HT1080 (cell line): ENCODE measurements at regions not wholly inside any gene's neighbourhood (a gene's known extent, or its start where the extent isn't known, plus 50 kb on each side); places are given as distances from the start of the nearest gene placed in this dataset.
A peak's percentile ranks its signal among the peaks of the same experiment; 100 is the strongest.

ENCODE experiments used
- DNase-seq: peaks from one replicate; pipeline ENCODE4 v3.0.0-alpha.2; 2015; ENCODE audit warnings: low read depth

GRCh38 chrX:107502316-107502715, 52.9 kb downstream of the FRMPD3 start:
- no peak for DNase-seq

DNA sequence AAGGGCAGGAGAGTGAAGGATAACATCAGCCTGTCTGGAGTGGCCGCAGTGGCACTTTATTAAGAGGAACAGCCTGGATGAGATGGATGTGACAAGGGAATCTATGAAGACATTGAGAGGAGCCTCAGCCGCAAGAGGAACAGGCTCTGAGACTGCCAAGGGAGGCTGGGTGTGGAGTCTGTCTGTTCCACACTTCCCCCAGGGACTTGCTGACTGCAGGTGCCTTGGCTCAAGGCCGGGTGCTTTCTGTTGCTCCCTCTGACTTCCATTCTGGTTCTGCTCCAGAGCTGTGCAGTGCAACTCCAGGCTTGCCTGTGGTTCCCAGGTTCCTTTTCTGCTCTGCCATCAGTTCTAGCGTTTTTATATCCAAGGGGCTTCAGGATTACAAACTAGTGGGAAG, 54.6 kb downstream of the FRMPD3 start:
- no peak for DNase-seq

DNA sequence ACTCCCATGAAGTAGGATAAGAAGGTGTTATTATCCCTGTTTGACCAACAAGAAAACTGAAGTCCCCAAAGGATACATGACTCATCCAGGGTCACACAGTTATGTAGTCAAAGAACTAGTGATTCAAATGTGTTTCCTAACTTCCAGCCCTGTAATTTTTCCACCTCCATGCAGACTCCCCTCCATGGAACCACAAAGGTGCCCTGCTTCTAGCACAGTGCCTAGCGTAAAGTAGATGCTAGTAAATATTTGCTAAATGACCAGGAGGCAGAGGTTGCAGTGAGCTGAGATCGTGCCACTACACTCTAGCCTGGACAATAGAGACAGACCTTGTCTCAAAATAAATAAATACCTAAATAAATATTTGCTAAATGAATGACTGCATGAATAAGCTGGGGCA, 55.8 kb downstream of the FRMPD3 start:
- no peak for DNase-seq

- no peak for DNase-seq
Observed at GRCh38 chrX:107506596-107507031, 57.2 kb downstream of the FRMPD3 start.

DNA sequence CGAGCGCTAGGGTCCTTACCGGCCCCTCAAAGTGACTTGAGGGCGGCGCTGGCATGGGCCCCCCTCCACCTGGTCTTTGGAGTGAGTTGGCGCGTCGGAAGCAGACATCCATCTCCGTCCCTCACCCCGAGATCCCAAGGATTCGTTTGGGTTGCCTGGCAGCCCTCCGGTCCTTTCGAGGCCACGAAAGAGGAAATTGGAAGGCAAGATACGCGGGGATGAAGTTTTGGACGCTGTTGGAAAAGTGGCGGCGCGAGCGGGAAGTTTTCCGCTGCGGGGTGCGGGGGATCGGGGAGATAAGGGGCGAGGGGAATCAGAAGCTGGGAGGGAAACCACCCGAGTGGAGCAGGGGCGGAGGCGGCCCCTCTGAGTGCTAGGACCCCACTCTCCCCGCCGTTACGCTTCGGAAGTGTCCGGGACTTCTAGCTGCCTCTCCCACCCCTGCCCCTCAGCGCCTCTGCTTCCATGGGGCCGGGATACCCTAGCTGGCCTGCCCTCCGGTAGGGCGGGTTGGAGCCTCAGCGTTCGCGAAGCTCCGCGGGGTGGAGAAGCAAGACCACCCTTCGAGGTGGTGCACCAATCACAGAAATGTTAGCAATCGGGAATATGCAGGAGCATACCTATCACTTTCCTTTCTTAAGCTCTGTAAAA, 57.8 kb downstream of the FRMPD3 start:
- no peak for DNase-seq

- no peak for DNase-seq
Observed at GRCh38 chrX:107507744-107508117, 58.3 kb downstream of the FRMPD3 start.

GRCh38 chrX:107508925-107509324, 59.5 kb downstream of the FRMPD3 start:
- no peak for DNase-seq

- no peak for DNase-seq
Observed at GRCh38 chrX:107514944-107515343, 65.5 kb downstream of the FRMPD3 start.

- DNase-seq, result no peak
Observed at GRCh38 chrX:107521877-107522586, 72.6 kb downstream of the FRMPD3 start.

GRCh38 chrX:107522901-107523300, 73.4 kb downstream of the FRMPD3 start:
- no peak for DNase-seq

GRCh38 chrX:107526141-107526540, 76.7 kb downstream of the FRMPD3 start:
- no peak for DNase-seq

GRCh38 chrX:107530141-107530540, 80.7 kb downstream of the FRMPD3 start:
- no peak for DNase-seq

GRCh38 chrX:107537815-107538214, 88.4 kb downstream of the FRMPD3 start:
- peak; percentile 13 for DNase-seq

GRCh38 chrX:107541244-107541643, 87.1 kb upstream of the PRPS1 start:
- no peak for DNase-seq

- DNase-seq, result no peak
Observed at GRCh38 chrX:107542040-107542439, 86.3 kb upstream of the PRPS1 start.

DNA sequence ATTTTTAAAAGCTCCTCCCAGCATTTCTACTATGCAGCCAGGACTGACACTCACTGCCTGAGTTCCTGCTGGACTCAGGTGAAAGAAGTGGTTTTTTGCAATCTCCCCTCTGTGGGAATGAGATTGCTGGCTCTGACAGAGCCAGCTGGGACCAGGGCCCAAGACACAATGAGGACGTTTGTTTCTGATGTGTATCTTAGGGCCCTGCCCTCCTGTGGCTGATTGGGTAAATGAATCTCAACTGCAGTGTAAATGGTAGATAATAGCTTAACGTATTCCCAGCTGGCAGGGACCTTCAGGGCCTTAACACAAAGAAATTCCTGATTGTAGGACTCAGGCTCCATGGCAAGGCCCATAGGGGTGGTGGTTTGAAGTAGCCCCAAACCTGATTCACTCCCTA, 85.8 kb upstream of the PRPS1 start:
- DNase-seq, result peak; percentile 18

- DNase-seq, result no peak
Observed at GRCh38 chrX:107547621-107548020, 80.7 kb upstream of the PRPS1 start.

GRCh38 chrX:107548775-107549174, 79.5 kb upstream of the PRPS1 start:
- DNase-seq, result no peak

- no peak for DNase-seq
Observed at GRCh38 chrX:107549504-107549903, 78.8 kb upstream of the PRPS1 start.

DNA sequence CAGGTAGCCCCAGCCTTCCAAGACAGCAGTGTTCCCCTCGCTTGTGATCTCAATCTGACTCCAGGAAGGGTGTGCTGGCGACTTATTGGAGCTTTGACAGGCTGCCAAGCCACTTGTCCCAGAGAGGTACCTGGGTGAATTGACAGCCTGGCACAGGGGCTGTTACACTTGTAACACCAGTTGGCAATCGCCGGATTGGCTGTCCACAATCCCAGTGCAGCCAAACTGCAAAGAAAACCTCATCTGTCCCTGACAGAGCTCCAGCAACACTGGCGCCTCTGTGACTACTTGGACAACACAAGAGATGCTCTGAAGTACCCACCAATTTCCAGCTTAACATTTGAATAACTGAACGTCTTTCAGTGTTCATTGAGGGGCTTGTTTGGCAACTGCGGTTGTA, 76.8 kb upstream of the PRPS1 start:
- DNase-seq, result no peak

- no peak for DNase-seq
Observed at GRCh38 chrX:107552930-107553329, 75.4 kb upstream of the PRPS1 start.

DNA sequence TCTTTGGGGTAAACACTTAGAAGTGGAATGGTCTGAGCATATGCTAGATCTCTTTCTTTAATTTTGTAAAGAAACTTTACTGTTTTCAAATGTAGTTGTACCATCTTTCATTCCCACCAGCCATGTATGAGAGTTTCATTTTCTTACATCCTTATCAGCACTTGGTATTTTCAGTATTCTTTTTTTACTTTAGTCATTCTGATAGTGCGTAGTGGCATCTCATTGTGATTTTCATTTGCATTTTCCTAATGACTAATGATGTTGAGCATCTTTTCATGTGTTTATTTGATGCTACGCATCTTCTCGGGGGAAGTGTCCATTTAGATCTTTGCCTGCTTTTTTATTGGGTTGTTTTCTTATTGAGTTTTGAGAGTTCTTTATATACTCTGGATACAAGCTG, 71.3 kb upstream of the PRPS1 start:
- DNase-seq, result no peak

DNA sequence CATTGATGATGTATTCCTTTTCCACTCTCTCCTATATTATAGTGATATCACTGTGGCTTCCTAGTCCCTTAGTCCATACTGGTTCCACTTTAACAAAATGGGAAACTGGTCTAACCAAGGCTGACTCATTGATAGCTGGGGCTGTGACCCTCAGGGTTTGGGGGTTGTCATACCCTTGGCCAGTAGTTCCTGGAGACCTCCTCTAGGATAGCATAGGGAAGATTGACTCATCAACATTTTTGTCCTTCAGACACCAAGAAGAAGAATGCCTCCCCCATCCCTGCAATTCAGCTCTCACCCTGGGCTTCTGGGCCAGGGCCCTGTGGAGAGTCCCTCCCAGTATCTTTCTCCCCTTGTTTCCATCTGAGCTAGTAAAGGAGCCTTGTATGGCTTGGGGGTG, 68.8 kb upstream of the PRPS1 start:
- peak; percentile 15 for DNase-seq
